Stimulated activated CD8-positive, alpha-beta memory T cell treated with anti-CD3 and anti-CD28 coated beads, Interleukin-12 subunit alpha, Interleukin-12 subunit beta, amount 100 ng/mL, for 24 hours (primary cell): ENCODE measurements at regions not wholly inside any gene's neighbourhood (a gene's known extent, or its start where the extent isn't known, plus 50 kb on each side); places are given as distances from the start of the nearest gene placed in this dataset.
"Not testable (repeated sequence)": the region's sequence is repeated elsewhere in the genome, so short reads cannot be mapped to it uniquely, and the experiment has no call there.

Source experiments
- DNase-seq: peaks from one replicate; pipeline ENCODE4 v3.0.0-alpha.2; 2020; ENCODE audit errors: extremely low read depth

GRCh38 chr3:197407053-197407452 is 108.6 kb upstream of the DLG1 start:
- DNase-seq, result no peak

GRCh38 chr3:197406266-197406665 is 107.9 kb upstream of the DLG1 start:
- DNase-seq, result no peak

GRCh38 chr3:197404754-197405153 is 106.3 kb upstream of the DLG1 start:
- no peak for DNase-seq

- DNase-seq, result no peak
Observed at GRCh38 chr3:197404030-197404429, 105.6 kb upstream of the DLG1 start.

- not testable (repeated sequence) for DNase-seq
Observed at GRCh38 chr3:197402401-197402800, 104.0 kb upstream of the DLG1 start.

GRCh38 chr3:197399486-197399885 is 101.1 kb upstream of the DLG1 start:
- no peak for DNase-seq

- no peak for DNase-seq
Observed at GRCh38 chr3:197398286-197398878, 100.0 kb upstream of the DLG1 start.

- no peak for DNase-seq
Observed at GRCh38 chr3:197397838-197398237, 99.4 kb upstream of the DLG1 start.

GRCh38 chr3:197394464-197395321 is 96.3 kb upstream of the DLG1 start:
- peak; percentile 20 for DNase-seq

GRCh38 chr3:197394126-197394463 is 95.7 kb upstream of the DLG1 start:
- not testable (repeated sequence) for DNase-seq

- no peak for DNase-seq
Observed at GRCh38 chr3:197393711-197394110, 95.3 kb upstream of the DLG1 start.

GRCh38 chr3:197392961-197393360 is 94.5 kb upstream of the DLG1 start:
- no peak for DNase-seq

GRCh38 chr3:197381371-197381770 is 83.0 kb upstream of the DLG1 start:
- no peak for DNase-seq

- DNase-seq, result no peak
Observed at GRCh38 chr3:197380786-197381185, 82.4 kb upstream of the DLG1 start.

- DNase-seq, result no peak
Observed at GRCh38 chr3:197378985-197379718, 80.7 kb upstream of the DLG1 start.

- DNase-seq, result no peak
Observed at GRCh38 chr3:197376735-197377555, 78.5 kb upstream of the DLG1 start.

GRCh38 chr3:197376020-197376419 is 77.6 kb upstream of the DLG1 start:
- no peak for DNase-seq

- DNase-seq, result no peak
Observed at GRCh38 chr3:197375001-197375441, 76.6 kb upstream of the DLG1 start.

- DNase-seq, result no peak
Observed at GRCh38 chr3:197373096-197373495, 74.7 kb upstream of the DLG1 start.

GRCh38 chr3:197372047-197372661 is 73.7 kb upstream of the DLG1 start:
- no peak for DNase-seq

- DNase-seq, result no peak
Observed at GRCh38 chr3:197371591-197372046, 73.2 kb upstream of the DLG1 start.
